ENCODE measurements at regions not wholly inside any gene's neighbourhood (a gene's known extent, or its start where the extent isn't known, plus 50 kb on each side); places are given as distances from the start of the nearest gene placed in this dataset.
A peak's percentile ranks its signal among the peaks of the same experiment; 100 is the strongest.

- H3K79me2 ChIP-seq (ENCODE audit: control insufficient read depth, insufficient read depth, low read length, poor library complexity) = no peaks in the 10 kb centered on the region
- H3K36me3 ChIP-seq (ENCODE audit: control insufficient read depth in 1 of 2, insufficient read depth in 2 of 2, low read length in 2 of 2) = no peaks in the 10 kb centered on the region
- H2BK120ac ChIP-seq (ENCODE audit: insufficient read depth, low read length, poor library complexity) = no peak overlapping the region
- no peak overlapping the region for H4K8ac ChIP-seq (ENCODE audit: low read depth, low read length)
- H2AK5ac ChIP-seq (ENCODE audit: low read length) = no peak overlapping the region
- H3K18ac ChIP-seq (ENCODE audit: low read length) = no peak overlapping the region
- H3K14ac ChIP-seq (ENCODE audit: low read length) = no peak overlapping the region
- no peak overlapping the region for H3K9ac ChIP-seq (ENCODE audit: low read length)
- H2BK12ac ChIP-seq (ENCODE audit: low read length) = no peak overlapping the region
- H3K4me3 ChIP-seq (ENCODE audit: low read depth, low read length) = no peak overlapping the region
- no peaks in the 10 kb centered on the region for H3K27me3 ChIP-seq (ENCODE audit: insufficient read depth, low read length)
- no peak overlapping the region for H3K4me2 ChIP-seq (ENCODE audit: low read length)
- no peak overlapping the region for H3K27ac ChIP-seq (ENCODE audit: low read depth, low read length)
- H4K91ac ChIP-seq (ENCODE audit: low read depth, low read length) = no peak overlapping the region
- no peak for DNase-seq
- H3K23ac ChIP-seq (ENCODE audit: low read length) = no peak overlapping the region
- H3K4me1 ChIP-seq (ENCODE audit: control insufficient read depth in 1 of 2, insufficient read depth in 2 of 2, low read length in 2 of 2) = peaks cover 0 to 6% of the 10 kb centered on the region in 2 experiments
- no peak overlapping the region for H2AFZ ChIP-seq (ENCODE audit: insufficient read depth, low read length, poor library complexity)
- WGBS (ENCODE audit: extremely low coverage, insufficient coverage, insufficient read length) = no CpG with 5 or more reads among the region's 3 CpGs
- H4K12ac ChIP-seq (ENCODE audit: low read depth, low read length) = no peak overlapping the region
- H3K4ac ChIP-seq (ENCODE audit: low read depth, low read length) = no peak overlapping the region
- no peaks in the 10 kb centered on the region for H3K9me3 ChIP-seq (ENCODE audit: insufficient read depth, low read depth, low read length)
- H3K79me1 ChIP-seq (ENCODE audit: low read length) = peaks cover 2% of the 10 kb centered on the region
- H2BK5ac ChIP-seq (ENCODE audit: low read depth, low read length, poor library complexity) = no peak overlapping the region
Observed at GRCh38 chr20:51869002-51869401, 66.7 kb upstream of the SALL4 start.

GRCh38 chr20:51867251-51867650 lies 64.9 kb upstream of the SALL4 start:
- H3K9me3 ChIP-seq (ENCODE audit: insufficient read depth, low read depth, low read length) = no peaks in the 10 kb centered on the region
- no peak overlapping the region for H3K27ac ChIP-seq (ENCODE audit: low read depth, low read length)
- H2AK5ac ChIP-seq (ENCODE audit: low read length) = no peak overlapping the region
- no peak overlapping the region for H3K4ac ChIP-seq (ENCODE audit: low read depth, low read length)
- H3K27me3 ChIP-seq (ENCODE audit: insufficient read depth, low read length) = no peaks in the 10 kb centered on the region
- no peak overlapping the region for H3K23ac ChIP-seq (ENCODE audit: low read length)
- H3K79me1 ChIP-seq (ENCODE audit: low read length) = peaks cover 2% of the 10 kb centered on the region
- H3K18ac ChIP-seq (ENCODE audit: low read length) = no peak overlapping the region
- H4K91ac ChIP-seq (ENCODE audit: low read depth, low read length) = no peak overlapping the region
- no peak overlapping the region for H2BK5ac ChIP-seq (ENCODE audit: low read depth, low read length, poor library complexity)
- no peaks in the 10 kb centered on the region for H3K79me2 ChIP-seq (ENCODE audit: control insufficient read depth, insufficient read depth, low read length, poor library complexity)
- peaks cover 0 to 8% of the 10 kb centered on the region in 2 experiments for H3K4me1 ChIP-seq (ENCODE audit: control insufficient read depth in 1 of 2, insufficient read depth in 2 of 2, low read length in 2 of 2)
- no peaks in the 10 kb centered on the region for H3K36me3 ChIP-seq (ENCODE audit: control insufficient read depth in 1 of 2, insufficient read depth in 2 of 2, low read length in 2 of 2)
- no peak overlapping the region for H3K9ac ChIP-seq (ENCODE audit: low read length)
- H3K14ac ChIP-seq (ENCODE audit: low read length) = no peak overlapping the region
- H2BK12ac ChIP-seq (ENCODE audit: low read length) = no peak overlapping the region
- H2BK120ac ChIP-seq (ENCODE audit: insufficient read depth, low read length, poor library complexity) = no peak overlapping the region
- no peak for DNase-seq
- H3K4me3 ChIP-seq (ENCODE audit: low read depth, low read length) = no peak overlapping the region
- H4K8ac ChIP-seq (ENCODE audit: low read depth, low read length) = no peak overlapping the region
- no peak overlapping the region for H4K12ac ChIP-seq (ENCODE audit: low read depth, low read length)
- no CpG with 5 or more reads among the region's 3 CpGs for WGBS (ENCODE audit: extremely low coverage, insufficient coverage, insufficient read length)
- no peak overlapping the region for H3K4me2 ChIP-seq (ENCODE audit: low read length)
- no peak overlapping the region for H2AFZ ChIP-seq (ENCODE audit: insufficient read depth, low read length, poor library complexity)

GRCh38 chr20:51864967-51865366 lies 62.6 kb upstream of the SALL4 start:
- Histone ChIP-seq H3K36me3 (ENCODE audit: control insufficient read depth in 1 of 2, insufficient read depth in 2 of 2, low read length in 2 of 2) (no peaks in the 10 kb centered on the region), H3K79me2 (ENCODE audit: control insufficient read depth, insufficient read depth, low read length, poor library complexity) (no peaks in the 10 kb centered on the region), H2AK5ac (ENCODE audit: low read length) (no peak overlapping the region), H3K4me2 (ENCODE audit: low read length) (no peak overlapping the region), H2BK120ac (ENCODE audit: insufficient read depth, low read length, poor library complexity) (no peak overlapping the region), H3K18ac (ENCODE audit: low read length) (no peak overlapping the region), H3K23ac (ENCODE audit: low read length) (no peak overlapping the region), H3K4me3 (ENCODE audit: low read depth, low read length) (no peak overlapping the region), H3K9me3 (ENCODE audit: insufficient read depth, low read depth, low read length) (no peaks in the 10 kb centered on the region), H2AFZ (ENCODE audit: insufficient read depth, low read length, poor library complexity) (no peak overlapping the region), H3K27me3 (ENCODE audit: insufficient read depth, low read length) (no peaks in the 10 kb centered on the region), H3K4me1 (ENCODE audit: control insufficient read depth in 1 of 2, insufficient read depth in 2 of 2, low read length in 2 of 2) (peaks cover 0 to 8% of the 10 kb centered on the region in 2 experiments), H3K79me1 (ENCODE audit: low read length) (no peaks in the 10 kb centered on the region), H3K14ac (ENCODE audit: low read length) (no peak overlapping the region), H3K9ac (ENCODE audit: low read length) (no peak overlapping the region), H4K8ac (ENCODE audit: low read depth, low read length) (no peak overlapping the region), H3K4ac (ENCODE audit: low read depth, low read length) (no peak overlapping the region), H4K91ac (ENCODE audit: low read depth, low read length) (no peak overlapping the region), H2BK5ac (ENCODE audit: low read depth, low read length, poor library complexity) (no peak overlapping the region), H3K27ac (ENCODE audit: low read depth, low read length) (no peak overlapping the region), H4K12ac (ENCODE audit: low read depth, low read length) (no peak overlapping the region), H2BK12ac (ENCODE audit: low read length) (no peak overlapping the region)
- no peak for DNase-seq
- WGBS (ENCODE audit: extremely low coverage, insufficient coverage, insufficient read length) = no CpG with 5 or more reads among the region's 14 CpGs

- no peaks in the 10 kb centered on the region for H3K27me3 ChIP-seq (ENCODE audit: insufficient read depth, low read length)
- no CpG with 5 or more reads among the region's 8 CpGs for WGBS (ENCODE audit: extremely low coverage, insufficient coverage, insufficient read length)
Observed at GRCh38 chr20:51862796-51863195, 60.5 kb upstream of the SALL4 start.

More at GRCh38 chr20:51862796-51863195, 60.5 kb upstream of the SALL4 start:
- Histone ChIP-seq H4K8ac (ENCODE audit: low read depth, low read length) (no peak overlapping the region), H2BK120ac (ENCODE audit: insufficient read depth, low read length, poor library complexity) (no peak overlapping the region), H3K4me1 (ENCODE audit: control insufficient read depth in 1 of 2, insufficient read depth in 2 of 2, low read length in 2 of 2) (peaks cover 0 to 8% of the 10 kb centered on the region in 2 experiments), H3K18ac (ENCODE audit: low read length) (no peak overlapping the region), H2BK5ac (ENCODE audit: low read depth, low read length, poor library complexity) (no peak overlapping the region), H3K23ac (ENCODE audit: low read length) (no peak overlapping the region), H3K27ac (ENCODE audit: low read depth, low read length) (no peak overlapping the region), H3K4me2 (ENCODE audit: low read length) (no peak overlapping the region), H3K4me3 (ENCODE audit: low read depth, low read length) (no peak overlapping the region), H3K9me3 (ENCODE audit: insufficient read depth, low read depth, low read length) (no peaks in the 10 kb centered on the region), H3K79me2 (ENCODE audit: control insufficient read depth, insufficient read depth, low read length, poor library complexity) (no peaks in the 10 kb centered on the region), H3K36me3 (ENCODE audit: control insufficient read depth in 1 of 2, insufficient read depth in 2 of 2, low read length in 2 of 2) (no peaks in the 10 kb centered on the region), H3K14ac (ENCODE audit: low read length) (no peak overlapping the region), H2AFZ (ENCODE audit: insufficient read depth, low read length, poor library complexity) (no peak overlapping the region), H2AK5ac (ENCODE audit: low read length) (no peak overlapping the region), H3K9ac (ENCODE audit: low read length) (no peak overlapping the region), H3K79me1 (ENCODE audit: low read length) (no peaks in the 10 kb centered on the region), H4K12ac (ENCODE audit: low read depth, low read length) (no peak overlapping the region), H2BK12ac (ENCODE audit: low read length) (no peak overlapping the region), H4K91ac (ENCODE audit: low read depth, low read length) (peak overlapping the region; percentile 23), H3K4ac (ENCODE audit: low read depth, low read length) (no peak overlapping the region)
- peak; percentile 30 to 31 for DNase-seq

All from trophoblast cell (in vitro differentiated cells and primary cell).